Cardiac muscle cell (in vitro differentiated cells and primary cell): ENCODE measurements at regions not wholly inside any gene's neighbourhood (a gene's known extent, or its start where the extent isn't known, plus 50 kb on each side); places are given as distances from the start of the nearest gene placed in this dataset.
"Not testable (repeated sequence)": the region's sequence is repeated elsewhere in the genome, so short reads cannot be mapped to it uniquely, and the experiment has no call there.

ENCODE experiments used
- DNase-seq, 2 donors: peaks; one replicate each; pipeline versions ENCODE4 v3.0.0 to v3.0.0-alpha.2; 2010 to 2017; ENCODE audit warnings: low read depth in 1 of 2, low spot score in 1 of 2
- H3K27ac ChIP-seq: fragments of 200-600 bp; sonication (generic); 2 replicates; pipeline ENCODE4 v1.5.1; 2016
- H3K27me3 ChIP-seq: fragments of 200-600 bp; sonication (generic); 2 replicates; pipeline ENCODE4 v1.6.0; 2016; ENCODE audit warnings: control low read depth
- H3K36me3 ChIP-seq: fragments of 200-600 bp; sonication (generic); 2 replicates; pipeline ENCODE4 v1.5.1; 2016; ENCODE audit warnings: control low read depth
- H3K4me1 ChIP-seq: fragments of 200-600 bp; sonication (generic); 2 replicates; pipeline ENCODE4 v1.8.1; 2017; ENCODE audit warnings: low read depth, mild to moderate bottlenecking, mixed run types
- H3K4me3 ChIP-seq: fragments of 200-600 bp; sonication (generic); 2 replicates; pipeline ENCODE4 v1.5.1; 2016; ENCODE audit warnings: mild to moderate bottlenecking
- H3K9me3 ChIP-seq: fragments of 200-600 bp; sonication (generic); 2 replicates; pipeline ENCODE4 v1.5.1; 2017; ENCODE audit warnings: low read depth, mild to moderate bottlenecking, control low read depth
- TF ChIP-seq, protein P1 (sequence below): IDR thresholded peaks from 2 replicates; pipeline ENCODE4 v1.5.1; 2012; ENCODE audit warnings: low read depth, mild to moderate bottlenecking, low read length

DNA sequence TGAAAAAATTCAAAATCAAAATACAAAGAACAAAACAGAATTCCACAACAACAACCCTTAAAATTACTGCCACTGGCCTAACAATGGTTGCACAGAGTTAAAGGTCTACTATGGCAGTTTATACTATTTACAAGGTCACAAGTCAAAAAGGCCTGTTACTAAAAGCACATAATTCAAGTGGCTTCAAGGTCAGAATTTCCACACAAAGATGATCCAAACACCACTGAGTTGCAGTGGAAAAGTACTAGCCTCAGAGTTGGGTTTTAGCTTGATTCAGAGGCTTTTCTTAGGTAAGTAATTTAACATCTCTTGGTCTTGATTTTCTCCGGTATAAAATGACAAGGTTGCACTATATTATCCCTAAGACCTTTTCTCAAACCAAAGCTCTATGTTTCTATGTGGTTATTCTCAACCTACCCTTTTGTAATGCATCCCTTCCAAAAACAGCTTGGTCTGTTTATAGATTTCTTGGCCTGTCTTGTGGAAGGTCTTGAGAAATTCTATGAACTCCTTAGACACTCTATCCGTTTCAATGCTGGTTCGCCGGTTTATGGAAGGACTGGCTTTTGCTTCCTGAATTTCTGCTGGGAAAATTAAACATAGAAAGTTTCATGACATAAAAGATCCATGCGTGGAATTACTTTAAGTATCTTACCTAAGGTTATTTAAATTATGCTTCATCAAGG, 69.5 kb downstream of the MDH2 start:
- H3K4me1 ChIP-seq, DNase-seq, H3K9me3 ChIP-seq, H3K27me3 ChIP-seq, H3K36me3 ChIP-seq, H3K27ac ChIP-seq, H3K4me3 ChIP-seq: not testable (repeated sequence)

DNA sequence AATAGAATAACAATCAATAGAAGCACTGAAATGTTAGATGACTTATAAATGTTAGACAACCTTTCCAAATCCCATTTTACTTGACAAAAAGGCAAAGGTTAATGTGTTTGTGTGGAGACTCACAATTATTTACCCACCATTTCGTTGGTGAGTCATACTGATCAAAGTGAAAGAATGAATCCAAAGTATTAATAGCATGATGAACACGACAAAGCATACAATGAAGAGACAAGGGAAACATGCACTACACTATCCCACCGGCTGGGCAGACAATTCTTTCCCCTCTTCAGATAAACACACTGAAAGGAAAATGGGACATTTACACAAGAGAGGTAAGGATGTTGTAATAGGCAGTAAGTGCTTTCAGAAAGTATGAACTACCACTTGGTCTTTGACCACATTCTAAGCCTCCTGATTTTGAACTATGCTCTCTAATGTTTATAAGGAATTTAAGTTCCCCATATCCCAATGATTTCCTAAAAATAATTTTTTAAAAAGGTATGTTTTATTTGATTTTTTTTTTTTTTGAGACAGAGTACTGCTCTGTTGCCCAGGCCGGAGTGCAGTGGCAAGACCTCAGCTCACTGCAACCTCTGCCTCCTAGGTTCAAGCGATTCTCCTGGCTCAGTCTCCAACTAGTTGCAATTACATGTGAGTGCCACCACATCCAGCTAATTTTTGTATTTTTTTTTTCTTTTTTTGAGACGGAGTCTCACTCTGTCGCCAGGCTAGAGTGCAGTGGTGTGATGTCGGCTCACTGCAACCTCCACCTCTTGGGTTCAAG, 70.5 kb downstream of the MDH2 start:
- not testable (repeated sequence) for H3K9me3 ChIP-seq, H3K4me1 ChIP-seq, DNase-seq, H3K36me3 ChIP-seq, H3K4me3 ChIP-seq, H3K27me3 ChIP-seq, H3K27ac ChIP-seq

DNA sequence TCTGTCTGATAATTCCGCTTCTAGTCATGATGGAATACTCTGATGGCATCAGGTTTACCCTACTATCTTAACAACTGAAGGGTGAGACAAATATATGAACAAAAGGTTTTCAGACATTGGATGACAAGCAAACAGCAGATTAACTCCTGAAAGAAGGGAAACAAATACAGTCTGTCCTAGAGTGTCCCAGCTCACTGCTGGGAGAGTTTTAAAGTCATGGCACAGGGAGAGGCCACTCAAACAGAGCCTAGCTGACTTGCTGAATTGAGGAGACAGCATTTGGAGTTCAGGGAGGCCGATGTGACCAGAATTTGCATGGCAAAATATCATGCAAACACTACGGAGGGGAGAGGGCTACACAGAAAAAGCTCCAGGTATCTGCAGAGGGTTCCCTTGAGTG, 73.1 kb downstream of the MDH2 start:
- TF ChIP-seq, protein P1, sequence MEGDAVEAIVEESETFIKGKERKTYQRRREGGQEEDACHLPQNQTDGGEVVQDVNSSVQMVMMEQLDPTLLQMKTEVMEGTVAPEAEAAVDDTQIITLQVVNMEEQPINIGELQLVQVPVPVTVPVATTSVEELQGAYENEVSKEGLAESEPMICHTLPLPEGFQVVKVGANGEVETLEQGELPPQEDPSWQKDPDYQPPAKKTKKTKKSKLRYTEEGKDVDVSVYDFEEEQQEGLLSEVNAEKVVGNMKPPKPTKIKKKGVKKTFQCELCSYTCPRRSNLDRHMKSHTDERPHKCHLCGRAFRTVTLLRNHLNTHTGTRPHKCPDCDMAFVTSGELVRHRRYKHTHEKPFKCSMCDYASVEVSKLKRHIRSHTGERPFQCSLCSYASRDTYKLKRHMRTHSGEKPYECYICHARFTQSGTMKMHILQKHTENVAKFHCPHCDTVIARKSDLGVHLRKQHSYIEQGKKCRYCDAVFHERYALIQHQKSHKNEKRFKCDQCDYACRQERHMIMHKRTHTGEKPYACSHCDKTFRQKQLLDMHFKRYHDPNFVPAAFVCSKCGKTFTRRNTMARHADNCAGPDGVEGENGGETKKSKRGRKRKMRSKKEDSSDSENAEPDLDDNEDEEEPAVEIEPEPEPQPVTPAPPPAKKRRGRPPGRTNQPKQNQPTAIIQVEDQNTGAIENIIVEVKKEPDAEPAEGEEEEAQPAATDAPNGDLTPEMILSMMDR = no peak
- no peak overlapping the region for H3K4me3 ChIP-seq
- DNase-seq = peak in 1 of 2 donors; percentile 2
- H3K27me3 ChIP-seq = no peaks in the 10 kb centered on the region
- H3K9me3 ChIP-seq = no peaks in the 10 kb centered on the region
- H3K36me3 ChIP-seq = no peaks in the 10 kb centered on the region
- H3K27ac ChIP-seq = peak overlapping the region; percentile 30
- peaks cover 3% of the 10 kb centered on the region for H3K4me1 ChIP-seq

DNA sequence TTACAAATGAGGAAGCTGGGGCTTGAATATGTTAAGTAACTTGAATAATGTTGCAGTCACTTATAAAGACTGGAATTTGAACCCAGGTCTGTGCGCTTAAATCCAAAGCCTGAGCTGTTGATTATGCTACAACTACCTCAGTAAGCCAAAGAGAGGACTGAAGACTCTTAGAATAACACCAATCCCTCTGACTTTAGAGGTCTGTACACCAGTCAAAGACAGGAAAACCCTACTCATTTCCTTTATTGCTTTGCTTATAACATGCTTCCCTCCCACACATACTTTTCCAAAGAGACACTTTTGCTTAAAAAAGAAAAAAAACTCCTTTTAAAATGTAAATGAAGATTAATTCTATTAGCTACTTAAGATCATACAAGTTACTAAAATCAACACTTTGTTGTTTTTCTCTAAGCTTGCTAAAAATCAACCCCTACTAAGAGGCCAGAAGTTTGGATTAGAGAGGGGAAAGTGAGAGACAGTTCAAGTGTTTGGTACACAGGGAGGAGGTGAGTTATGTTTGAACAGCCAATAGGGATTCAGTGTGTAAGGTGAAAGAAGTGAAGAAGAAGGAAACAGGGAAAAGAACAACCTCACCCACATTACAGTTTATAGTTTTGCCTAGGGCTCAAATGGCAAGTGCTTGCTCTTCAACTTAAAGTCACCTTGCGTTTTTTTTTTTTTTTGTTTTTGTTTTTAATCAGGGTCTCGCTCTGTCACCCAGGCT, 74.8 kb downstream of the MDH2 start:
- Histone ChIP-seq H3K4me3 (no peak overlapping the region), H3K36me3 (no peaks in the 10 kb centered on the region), H3K27ac (no peak overlapping the region), H3K9me3 (no peaks in the 10 kb centered on the region), H3K4me1 (peaks cover 3% of the 10 kb centered on the region), H3K27me3 (no peaks in the 10 kb centered on the region)
- TF ChIP-seq, protein P1 = no peak
- peak in 1 of 2 donors; percentile 46 for DNase-seq

DNA sequence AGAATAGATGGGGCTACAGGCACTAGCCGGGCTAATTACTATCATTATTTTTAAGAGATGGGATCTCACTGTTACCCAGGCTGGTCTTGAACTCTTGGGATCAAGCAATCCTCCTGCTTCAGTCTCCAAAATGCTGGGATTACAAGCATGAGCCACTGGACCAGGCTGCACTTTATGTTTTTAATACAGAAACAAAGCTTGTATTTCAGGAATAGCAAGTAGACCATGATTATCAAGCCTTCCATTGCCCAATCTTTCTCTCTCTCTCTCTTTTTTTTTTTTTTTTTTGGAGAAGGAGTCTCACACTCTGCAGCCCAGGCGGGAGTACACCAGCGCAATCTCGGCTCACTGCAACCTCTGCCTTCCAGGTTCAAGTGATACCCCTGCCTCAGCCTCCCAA, 75.4 kb downstream of the MDH2 start:
- Histone ChIP-seq H3K27ac (no peak overlapping the region), H3K36me3 (no peaks in the 10 kb centered on the region), H3K27me3 (no peaks in the 10 kb centered on the region), H3K9me3 (no peaks in the 10 kb centered on the region), H3K4me3 (no peak overlapping the region), H3K4me1 (peaks cover 3% of the 10 kb centered on the region)
- no peak for DNase-seq
- TF ChIP-seq, protein P1 = no peak

DNA sequence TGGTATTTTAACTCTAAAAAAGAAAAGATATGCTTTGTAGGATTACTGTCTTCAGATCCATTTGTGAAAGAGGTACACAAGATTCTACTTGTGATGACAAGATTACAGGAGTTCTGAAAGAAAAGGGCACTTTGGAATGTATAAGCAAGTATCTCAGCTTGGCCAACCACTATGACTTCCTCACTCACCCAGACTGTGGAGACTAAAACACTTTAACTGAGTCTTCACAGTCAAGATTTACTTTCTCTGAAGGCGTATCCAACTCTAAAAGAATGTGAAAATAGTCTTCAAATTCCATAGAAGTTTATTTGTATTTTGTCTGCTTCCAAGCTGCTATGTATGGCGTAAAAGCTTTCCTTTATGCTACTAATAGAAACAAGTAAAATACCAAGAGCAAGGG, 76.1 kb upstream of the SRRM3 start:
- DNase-seq = no peak
- Histone ChIP-seq H3K4me1 (peaks cover 3% of the 10 kb centered on the region), H3K27me3 (no peaks in the 10 kb centered on the region)

More for the DNA sequence above, 76.1 kb upstream of the SRRM3 start:
- H3K9me3 ChIP-seq = no peaks in the 10 kb centered on the region
- H3K27ac ChIP-seq = no peak overlapping the region
- H3K4me3 ChIP-seq = no peak overlapping the region
- TF ChIP-seq, protein P1 = no peak
- H3K36me3 ChIP-seq = no peaks in the 10 kb centered on the region
